GM12865 (cell line): ENCODE measurements at regions not wholly inside any gene's neighbourhood (a gene's known extent, or its start where the extent isn't known, plus 50 kb on each side); places are given as distances from the start of the nearest gene placed in this dataset.

Experiments used
- DNase-seq: peaks from one replicate; pipeline ENCODE4 v3.0.0; 2010; ENCODE audit warnings: low read depth
- H3K4me3 ChIP-seq: 2 replicates; pipeline ENCODE4 v1.5.1; 2011; ENCODE audit warnings: mild to moderate bottlenecking, low read depth, low read length, control low read depth
- CTCF ChIP-seq: IDR thresholded peaks from 2 replicates; pipeline ENCODE4 v1.5.1; 2011; ENCODE audit warnings: low read length, control low read depth, low read depth, inconsistent platforms; ENCODE audit not compliant: insufficient read depth; ENCODE audit errors: missing control alignments

- no peak for TF ChIP-seq CTCF
- no peak for DNase-seq
- H3K4me3 ChIP-seq: no peak overlapping the region
These were observed 737.4 kb downstream of the TNS3 start for GRCh38 chr7:46844486-46844885.

GRCh38 chr7:46841248-46841647 lies 740.7 kb downstream of the TNS3 start:
- DNase-seq: no peak
- TF ChIP-seq CTCF: no peak
- H3K4me3 ChIP-seq: no peak overlapping the region

- no peak for DNase-seq
- H3K4me3 ChIP-seq: no peak overlapping the region
- no peak for TF ChIP-seq CTCF
These were observed 742.3 kb downstream of the TNS3 start for GRCh38 chr7:46839651-46840050.

GRCh38 chr7:46838463-46838862 lies 743.4 kb downstream of the TNS3 start:
- no peak for TF ChIP-seq CTCF
- no peak overlapping the region for H3K4me3 ChIP-seq
- no peak for DNase-seq

- no peak for TF ChIP-seq CTCF
- no peak overlapping the region for H3K4me3 ChIP-seq
- DNase-seq: no peak
These were observed 746.4 kb downstream of the TNS3 start for GRCh38 chr7:46835556-46835955.

GRCh38 chr7:46834921-46835320 lies 747.0 kb downstream of the TNS3 start:
- no peak for DNase-seq
- no peak overlapping the region for H3K4me3 ChIP-seq
- TF ChIP-seq CTCF: no peak

GRCh38 chr7:46833197-46833596 lies 748.7 kb downstream of the TNS3 start:
- TF ChIP-seq CTCF: no peak
- H3K4me3 ChIP-seq: no peak overlapping the region
- DNase-seq: no peak
